Renal cortex interstitium (tissue), 11 donors: ENCODE measurements at regions not wholly inside any gene's neighbourhood (a gene's known extent, or its start where the extent isn't known, plus 50 kb on each side); places are given as distances from the start of the nearest gene placed in this dataset.

Source experiments
- DNase-seq, 11 donors: peaks; one replicate each; pipeline ENCODE4 v3.0.0-alpha.2; 2013; ENCODE audit warnings: low read depth in 9 of 11, low spot score in 4 of 11; ENCODE audit errors: extremely low read depth in 1 of 11

DNA sequence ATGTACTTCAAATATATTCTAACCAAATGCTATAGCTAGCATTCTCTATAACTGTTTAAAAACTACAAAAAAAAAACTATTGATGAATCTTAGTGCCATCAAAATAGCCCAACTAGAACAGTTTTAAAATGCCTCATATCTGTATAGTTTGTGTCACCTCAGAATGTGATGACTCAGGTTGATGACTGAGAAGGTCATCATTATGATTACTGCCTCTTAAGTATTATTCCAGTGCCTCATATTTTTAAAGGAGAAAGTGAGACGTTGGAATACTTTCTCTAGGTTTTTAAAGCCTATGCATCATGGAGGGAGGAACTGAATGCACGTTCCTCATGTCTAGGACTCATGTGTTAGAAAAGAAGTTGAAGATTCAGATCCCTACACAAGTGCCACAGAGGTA lies 88.2 kb downstream of the TMA16 start:
- DNase-seq, result no peak

DNA sequence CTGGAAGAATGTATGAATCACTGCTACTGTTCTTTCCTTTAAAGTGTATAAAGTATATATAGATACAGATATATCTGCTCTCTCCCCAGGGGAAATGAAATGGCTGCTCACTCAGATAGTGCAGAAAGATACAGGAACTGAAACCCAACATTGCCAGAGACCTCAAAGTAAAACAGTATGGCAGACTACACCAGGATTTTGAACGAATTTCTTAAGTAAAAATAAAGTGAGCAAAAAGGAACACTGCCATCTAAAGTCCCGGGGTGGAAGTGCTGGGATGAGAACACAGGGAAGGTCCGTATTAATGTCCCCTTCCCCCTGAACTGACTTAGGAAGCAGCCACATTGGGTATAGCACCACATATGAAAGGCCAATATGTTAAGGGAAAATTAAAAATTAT lies 93.4 kb downstream of the TMA16 start:
- DNase-seq, result no peak

DNA sequence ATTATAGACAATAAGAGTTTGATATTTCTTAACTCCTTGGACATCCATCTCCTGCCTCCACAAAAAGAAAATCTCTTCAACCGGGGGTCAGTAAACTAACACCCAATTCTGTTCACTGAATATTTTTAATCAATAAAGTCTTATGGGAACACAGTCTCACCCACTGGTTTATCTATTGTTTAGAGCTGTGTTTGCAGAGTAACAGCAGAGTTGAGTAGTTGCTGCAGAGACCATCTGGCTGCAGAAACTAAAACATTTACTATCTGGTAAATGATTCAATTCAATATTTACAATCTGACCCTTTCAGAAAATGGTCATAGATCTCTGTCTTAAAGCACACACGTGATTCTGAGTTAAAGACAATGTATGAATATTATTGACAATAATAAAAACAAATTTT lies 94.0 kb downstream of the TMA16 start:
- DNase-seq, result no peak

DNA sequence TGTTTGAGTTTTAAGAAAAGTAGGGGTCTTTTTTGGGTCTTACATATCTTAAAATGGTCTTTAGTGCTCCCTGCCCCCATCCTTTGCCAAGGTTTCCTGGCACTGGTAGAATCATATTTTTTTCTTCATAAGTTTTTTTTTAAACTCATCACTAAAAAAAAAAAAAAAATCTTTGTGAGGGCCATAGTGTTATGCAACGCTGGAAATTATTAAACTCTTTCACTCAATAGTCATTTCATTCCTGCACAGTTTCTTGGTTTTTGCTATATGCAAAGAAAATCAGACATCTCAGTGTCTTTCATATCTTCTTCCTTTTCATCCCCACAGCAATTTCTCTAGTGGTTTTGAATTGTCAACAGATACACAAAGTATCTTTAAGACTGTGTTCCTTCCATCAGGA lies 95.6 kb downstream of the TMA16 start:
- no peak for DNase-seq

DNA sequence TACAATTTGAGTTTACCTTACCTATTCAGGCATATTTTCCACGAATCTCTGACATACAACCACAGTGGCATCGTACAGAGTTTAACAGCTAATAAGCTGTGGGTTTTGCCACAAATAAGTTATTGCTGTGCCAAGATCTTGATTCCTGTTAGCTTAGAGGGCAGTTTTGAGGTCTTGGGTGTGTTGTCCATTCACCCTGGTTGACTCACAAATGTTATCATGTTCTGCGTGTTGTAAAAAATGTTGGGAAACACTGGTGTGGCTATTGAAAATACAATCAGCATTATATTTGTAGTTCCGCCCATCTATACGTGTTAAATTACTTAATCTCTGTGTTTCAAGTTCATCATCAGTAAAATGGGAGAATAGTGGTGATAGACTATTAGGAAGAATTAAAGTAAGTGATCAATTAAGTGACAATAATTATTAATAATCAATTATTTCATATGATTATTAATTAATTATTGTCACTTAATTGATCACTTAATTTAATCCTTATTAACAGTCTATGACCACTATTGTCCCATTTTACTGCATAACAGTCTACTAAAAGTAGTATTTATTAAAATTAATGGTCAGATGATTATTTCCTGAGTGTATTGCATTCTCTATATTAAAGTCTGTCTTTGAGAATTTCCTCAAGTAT lies 96.3 kb downstream of the TMA16 start:
- DNase-seq, result no peak

DNA sequence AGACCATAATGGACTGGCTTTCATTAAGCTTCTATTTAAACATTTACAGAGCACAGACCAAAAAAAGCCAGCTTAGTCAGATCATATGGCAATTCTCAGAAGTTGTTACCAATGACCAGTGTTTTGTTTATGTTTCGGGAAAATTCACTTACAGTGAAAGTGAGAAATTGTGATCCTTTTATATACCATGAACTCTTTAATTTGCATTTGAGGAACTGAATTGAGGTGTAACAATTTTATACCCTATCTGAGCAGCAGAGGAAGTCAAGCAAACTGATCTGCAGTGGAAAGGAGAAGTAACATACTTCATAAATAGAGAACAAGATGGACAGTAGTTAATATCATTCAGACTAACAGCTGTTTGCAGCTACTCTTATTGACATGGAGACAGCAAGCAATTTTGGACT lies 97.1 kb downstream of the TMA16 start:
- no peak for DNase-seq

DNA sequence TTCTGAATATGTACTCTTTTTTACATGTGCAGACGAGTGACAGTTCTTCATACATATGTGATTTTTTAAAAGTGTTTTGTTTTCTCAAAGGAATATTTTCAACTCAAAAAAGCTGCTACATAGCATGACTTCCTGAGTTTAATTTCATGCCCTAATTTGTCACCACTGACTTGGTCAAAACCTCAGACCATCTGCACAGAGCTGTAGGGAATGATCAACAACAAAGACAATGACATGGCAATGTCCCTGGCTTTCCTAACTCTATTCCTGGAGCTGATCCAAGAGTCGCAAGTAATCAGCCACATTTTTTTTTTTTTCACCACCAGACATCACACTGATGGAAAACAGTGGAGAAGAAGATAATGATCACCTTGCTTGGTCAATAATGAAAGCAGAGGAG lies 97.7 kb downstream of the TMA16 start:
- DNase-seq, result peak in 1 of 11 donors; percentile 1

GRCh38 chr4:163595580-163595979 lies 101.1 kb downstream of the TMA16 start:
- no peak for DNase-seq

- no peak for DNase-seq
Measured at GRCh38 chr4:163598028-163598427, 103.5 kb downstream of the TMA16 start.

- no peak for DNase-seq
Measured at GRCh38 chr4:163598489-163598888, 104.0 kb downstream of the TMA16 start.

- no peak for DNase-seq
Measured at GRCh38 chr4:163600727-163601126, 106.2 kb downstream of the TMA16 start.

DNA sequence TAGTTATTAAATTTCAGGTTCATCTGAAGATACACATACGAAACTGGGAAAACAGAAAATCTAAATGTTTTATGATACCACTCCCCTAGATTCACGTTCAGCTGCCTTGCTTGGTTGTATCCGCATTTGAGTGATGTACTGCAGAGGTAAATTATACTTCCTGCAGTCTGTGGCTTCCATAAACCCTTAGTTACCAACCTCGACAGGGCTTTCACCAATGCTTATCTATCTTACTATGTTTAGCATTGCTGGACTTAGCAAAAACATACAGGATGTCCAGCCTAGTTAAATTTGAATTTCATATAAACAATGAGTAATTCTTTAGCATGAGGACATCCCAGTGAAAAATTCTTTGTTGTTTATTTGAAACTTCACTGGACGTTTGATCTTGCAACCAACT lies 108.8 kb downstream of the TMA16 start:
- no peak for DNase-seq

- no peak for DNase-seq
Measured at GRCh38 chr4:163606896-163607691, 112.6 kb downstream of the TMA16 start.

- DNase-seq, result no peak
Measured at GRCh38 chr4:163609019-163609418, 114.5 kb downstream of the TMA16 start.

GRCh38 chr4:163610648-163611047 lies 116.2 kb downstream of the TMA16 start:
- DNase-seq, result no peak

GRCh38 chr4:163611182-163611581 lies 116.7 kb downstream of the TMA16 start:
- DNase-seq, result no peak

DNA sequence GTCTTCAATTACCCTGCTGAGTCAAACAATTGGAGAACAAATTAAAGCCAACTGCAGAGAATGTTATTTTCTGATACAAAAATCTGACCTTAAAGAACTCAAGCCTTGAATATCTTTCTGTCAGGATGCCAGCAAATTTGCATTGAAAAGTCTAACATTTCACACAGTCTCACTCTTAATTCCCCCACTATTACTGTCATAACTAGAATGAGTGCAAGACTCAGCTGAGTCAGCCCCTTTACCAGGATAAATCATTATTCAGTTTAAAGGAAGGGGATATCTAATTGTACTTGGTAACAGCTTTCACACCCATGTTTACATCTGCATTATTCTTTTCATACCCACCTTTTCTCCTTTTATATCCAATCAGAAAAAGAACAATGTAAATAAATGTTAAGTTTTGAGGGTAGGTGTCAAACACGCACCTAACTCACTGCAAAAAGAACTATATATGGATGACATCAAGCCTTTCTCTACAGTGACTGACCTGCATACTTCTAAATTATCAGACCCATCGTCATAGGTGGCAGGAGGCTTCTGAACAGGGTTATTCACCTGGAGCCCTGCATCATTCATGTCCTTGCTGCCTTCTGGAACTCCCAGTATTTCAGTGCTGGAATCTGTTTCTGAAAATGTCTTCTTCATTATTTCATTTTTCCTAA lies 117.4 kb downstream of the TMA16 start:
- no peak for DNase-seq

GRCh38 chr4:163612762-163613161 lies 118.3 kb downstream of the TMA16 start:
- no peak for DNase-seq

- DNase-seq, result no peak
Measured at GRCh38 chr4:163613383-163613782, 118.9 kb downstream of the TMA16 start.

DNA sequence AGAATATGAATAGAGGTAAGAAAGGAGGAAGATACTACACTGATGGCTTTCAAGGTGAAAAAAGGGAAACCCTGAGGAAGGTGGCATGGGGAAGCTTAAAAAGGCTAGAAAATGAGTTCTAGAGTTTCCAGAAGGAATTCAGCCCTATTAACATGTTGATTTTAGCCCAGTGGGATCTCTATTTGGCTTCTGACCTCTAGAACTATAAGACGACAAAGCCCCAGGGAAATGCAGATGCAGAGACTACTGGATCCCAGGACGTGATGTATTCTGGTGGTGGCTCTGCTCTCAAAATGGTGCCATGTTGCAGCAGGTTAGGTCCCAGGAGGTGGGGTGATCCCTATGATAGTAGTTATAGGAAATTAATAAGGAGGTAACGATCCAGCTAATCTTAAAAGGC lies 120.4 kb downstream of the TMA16 start:
- no peak for DNase-seq
